Fibroblast of pulmonary artery (primary cell): ENCODE measurements at regions not wholly inside any gene's neighbourhood (a gene's known extent, or its start where the extent isn't known, plus 50 kb on each side); places are given as distances from the start of the nearest gene placed in this dataset.

Source experiments
- DNase-seq: peaks from one replicate; pipeline ENCODE4 v3.0.0-alpha.2; 2010; ENCODE audit warnings: low read depth
- H3K4me3 ChIP-seq: replicated peaks from 2 replicates; pipeline ENCODE4 v1.5.1; 2011; ENCODE audit warnings: low read depth, mild to moderate bottlenecking, control low read depth, low read length, moderate library complexity
- CTCF ChIP-seq: IDR thresholded peaks from 2 replicates; pipeline ENCODE4 v1.5.1; 2011; ENCODE audit warnings: mild to moderate bottlenecking, control low read depth, low read length, inconsistent platforms; ENCODE audit errors: missing control alignments

GRCh38 chr10:113980408-113981087, 63.1 kb upstream of the ADRB1 start:
- peak; percentile 21 for TF ChIP-seq CTCF
- DNase-seq: no peak
- no peak overlapping the region for H3K4me3 ChIP-seq

GRCh38 chr10:113982296-113982695, 61.4 kb upstream of the ADRB1 start:
- no peak overlapping the region for H3K4me3 ChIP-seq
- no peak for DNase-seq
- TF ChIP-seq CTCF: no peak

- DNase-seq: no peak
- H3K4me3 ChIP-seq: no peak overlapping the region
- no peak for TF ChIP-seq CTCF
Observed at GRCh38 chr10:113982769-113983168, 60.9 kb upstream of the ADRB1 start.

GRCh38 chr10:113983552-113983951, 60.1 kb upstream of the ADRB1 start:
- H3K4me3 ChIP-seq: no peak overlapping the region

GRCh38 chr10:113985297-113985844, 58.3 kb upstream of the ADRB1 start:
- H3K4me3 ChIP-seq: no peak overlapping the region
- no peak for TF ChIP-seq CTCF
- DNase-seq: no peak

More at GRCh38 chr10:113983552-113983951, 60.1 kb upstream of the ADRB1 start:
- TF ChIP-seq CTCF: no peak
- DNase-seq: no peak

- H3K4me3 ChIP-seq: no peak overlapping the region
- TF ChIP-seq CTCF: no peak
- no peak for DNase-seq
Observed at GRCh38 chr10:113986316-113986715, 57.4 kb upstream of the ADRB1 start.

GRCh38 chr10:113987156-113987555, 56.5 kb upstream of the ADRB1 start:
- no peak overlapping the region for H3K4me3 ChIP-seq
- no peak for TF ChIP-seq CTCF

More at GRCh38 chr10:113987156-113987555, 56.5 kb upstream of the ADRB1 start:
- DNase-seq: no peak
